ENCODE measurements at regions not wholly inside any gene's neighbourhood (a gene's known extent, or its start where the extent isn't known, plus 50 kb on each side); places are given as distances from the start of the nearest gene placed in this dataset.

- H3K4me1 ChIP-seq (ENCODE audit: control insufficient read depth in 5 of 5, insufficient read depth in 5 of 5, low read length in 5 of 5), result peaks cover 0 to 26% (median 21%) of the 10 kb centered on the region in 5 donors
- H3K4me3 ChIP-seq (ENCODE audit: low read depth in 1 of 5, low read length in 5 of 5), result no peak overlapping the region
- H3K9me3 ChIP-seq (ENCODE audit: control insufficient read depth in 5 of 5, low read length in 5 of 5), result no peaks in the 10 kb centered on the region
- no peak overlapping the region for H3K9ac ChIP-seq (ENCODE audit: low read length in 5 of 5)
- H3K27ac ChIP-seq (ENCODE audit: low read depth, low read length), result no peak overlapping the region
- H3K36me3 ChIP-seq (ENCODE audit: control insufficient read depth in 5 of 5, insufficient read depth in 5 of 5, low read length in 5 of 5), result no peaks in the 10 kb centered on the region
- no peaks in the 10 kb centered on the region for H3K27me3 ChIP-seq (ENCODE audit: control insufficient read depth in 5 of 5, insufficient read depth in 4 of 5, low read length in 5 of 5)
Measured at GRCh38 chr3:177730814-177731213, 533.5 kb upstream of the TBL1XR1 start.

- no peaks in the 10 kb centered on the region for H3K36me3 ChIP-seq (ENCODE audit: control insufficient read depth in 5 of 5, insufficient read depth in 5 of 5, low read length in 5 of 5)
- no peaks in the 10 kb centered on the region for H3K9me3 ChIP-seq (ENCODE audit: control insufficient read depth in 5 of 5, low read length in 5 of 5)
- no peaks in the 10 kb centered on the region for H3K27me3 ChIP-seq (ENCODE audit: control insufficient read depth in 5 of 5, insufficient read depth in 4 of 5, low read length in 5 of 5)
- H3K4me1 ChIP-seq (ENCODE audit: control insufficient read depth in 5 of 5, insufficient read depth in 5 of 5, low read length in 5 of 5), result peaks cover 0 to 22% (median 13%) of the 10 kb centered on the region in 5 donors
- H3K4me3 ChIP-seq (ENCODE audit: low read depth in 1 of 5, low read length in 5 of 5), result no peak overlapping the region
- no peak overlapping the region for H3K9ac ChIP-seq (ENCODE audit: low read length in 5 of 5)
- no peak overlapping the region for H3K27ac ChIP-seq (ENCODE audit: low read depth, low read length)
Measured at GRCh38 chr3:177731644-177732268, 534.5 kb upstream of the TBL1XR1 start.

- no peak overlapping the region for H3K9ac ChIP-seq (ENCODE audit: low read length in 5 of 5)
- H3K36me3 ChIP-seq (ENCODE audit: control insufficient read depth in 5 of 5, insufficient read depth in 5 of 5, low read length in 5 of 5), result no peaks in the 10 kb centered on the region
- no peak overlapping the region for H3K4me3 ChIP-seq (ENCODE audit: low read depth in 1 of 5, low read length in 5 of 5)
- no peaks in the 10 kb centered on the region for H3K9me3 ChIP-seq (ENCODE audit: control insufficient read depth in 5 of 5, low read length in 5 of 5)
- H3K27me3 ChIP-seq (ENCODE audit: control insufficient read depth in 5 of 5, insufficient read depth in 4 of 5, low read length in 5 of 5), result no peaks in the 10 kb centered on the region
- peaks cover 0 to 22% (median 12%) of the 10 kb centered on the region in 5 donors for H3K4me1 ChIP-seq (ENCODE audit: control insufficient read depth in 5 of 5, insufficient read depth in 5 of 5, low read length in 5 of 5)
- no peak overlapping the region for H3K27ac ChIP-seq (ENCODE audit: low read depth, low read length)
Measured at GRCh38 chr3:177733233-177733632, 536.0 kb upstream of the TBL1XR1 start.

GRCh38 chr3:177733936-177734335 is 536.7 kb upstream of the TBL1XR1 start:
- Histone ChIP-seq H3K4me1 (ENCODE audit: control insufficient read depth in 5 of 5, insufficient read depth in 5 of 5, low read length in 5 of 5) (peaks cover 0 to 22% (median 12%) of the 10 kb centered on the region in 5 donors), H3K9me3 (ENCODE audit: control insufficient read depth in 5 of 5, low read length in 5 of 5) (no peaks in the 10 kb centered on the region), H3K27ac (ENCODE audit: low read depth, low read length) (no peak overlapping the region), H3K9ac (ENCODE audit: low read length in 5 of 5) (no peak overlapping the region), H3K36me3 (ENCODE audit: control insufficient read depth in 5 of 5, insufficient read depth in 5 of 5, low read length in 5 of 5) (no peaks in the 10 kb centered on the region), H3K27me3 (ENCODE audit: control insufficient read depth in 5 of 5, insufficient read depth in 4 of 5, low read length in 5 of 5) (no peaks in the 10 kb centered on the region), H3K4me3 (ENCODE audit: low read depth in 1 of 5, low read length in 5 of 5) (no peak overlapping the region)

- no peaks in the 10 kb centered on the region for H3K36me3 ChIP-seq (ENCODE audit: control insufficient read depth in 5 of 5, insufficient read depth in 5 of 5, low read length in 5 of 5)
- no peaks in the 10 kb centered on the region for H3K27me3 ChIP-seq (ENCODE audit: control insufficient read depth in 5 of 5, insufficient read depth in 4 of 5, low read length in 5 of 5)
- no peak overlapping the region for H3K4me3 ChIP-seq (ENCODE audit: low read depth in 1 of 5, low read length in 5 of 5)
Measured at GRCh38 chr3:177735431-177735830, 538.1 kb upstream of the TBL1XR1 start.

GRCh38 chr3:177739461-177739860 is 542.2 kb upstream of the TBL1XR1 start:
- Histone ChIP-seq H3K36me3 (ENCODE audit: control insufficient read depth in 5 of 5, insufficient read depth in 5 of 5, low read length in 5 of 5) (no peaks in the 10 kb centered on the region), H3K9me3 (ENCODE audit: control insufficient read depth in 5 of 5, low read length in 5 of 5) (no peaks in the 10 kb centered on the region), H3K27me3 (ENCODE audit: control insufficient read depth in 5 of 5, insufficient read depth in 4 of 5, low read length in 5 of 5) (no peaks in the 10 kb centered on the region), H3K9ac (ENCODE audit: low read length in 5 of 5) (no peak overlapping the region), H3K27ac (ENCODE audit: low read depth, low read length) (no peak overlapping the region), H3K4me3 (ENCODE audit: low read depth in 1 of 5, low read length in 5 of 5) (no peak overlapping the region), H3K4me1 (ENCODE audit: control insufficient read depth in 5 of 5, insufficient read depth in 5 of 5, low read length in 5 of 5) (no peaks in the 10 kb centered on the region)

More at GRCh38 chr3:177735431-177735830, 538.1 kb upstream of the TBL1XR1 start:
- no peak overlapping the region for H3K27ac ChIP-seq (ENCODE audit: low read depth, low read length)
- peaks cover 0 to 9% (median 1%) of the 10 kb centered on the region in 5 donors for H3K4me1 ChIP-seq (ENCODE audit: control insufficient read depth in 5 of 5, insufficient read depth in 5 of 5, low read length in 5 of 5)
- H3K9me3 ChIP-seq (ENCODE audit: control insufficient read depth in 5 of 5, low read length in 5 of 5), result no peaks in the 10 kb centered on the region
- H3K9ac ChIP-seq (ENCODE audit: low read length in 5 of 5), result no peak overlapping the region

- no peaks in the 10 kb centered on the region for H3K4me1 ChIP-seq (ENCODE audit: control insufficient read depth in 5 of 5, insufficient read depth in 5 of 5, low read length in 5 of 5)
- H3K9me3 ChIP-seq (ENCODE audit: control insufficient read depth in 5 of 5, low read length in 5 of 5), result no peaks in the 10 kb centered on the region
- H3K4me3 ChIP-seq (ENCODE audit: low read depth in 1 of 5, low read length in 5 of 5), result no peak overlapping the region
- no peaks in the 10 kb centered on the region for H3K36me3 ChIP-seq (ENCODE audit: control insufficient read depth in 5 of 5, insufficient read depth in 5 of 5, low read length in 5 of 5)
- no peaks in the 10 kb centered on the region for H3K27me3 ChIP-seq (ENCODE audit: control insufficient read depth in 5 of 5, insufficient read depth in 4 of 5, low read length in 5 of 5)
- H3K27ac ChIP-seq (ENCODE audit: low read depth, low read length), result no peak overlapping the region
- H3K9ac ChIP-seq (ENCODE audit: low read length in 5 of 5), result no peak overlapping the region
Measured at GRCh38 chr3:177740254-177740653, 543.0 kb upstream of the TBL1XR1 start.

- Histone ChIP-seq H3K27ac (ENCODE audit: low read depth, low read length) (no peak overlapping the region), H3K27me3 (ENCODE audit: control insufficient read depth in 5 of 5, insufficient read depth in 4 of 5, low read length in 5 of 5) (no peaks in the 10 kb centered on the region)
Measured at GRCh38 chr3:177742273-177742672, 545.0 kb upstream of the TBL1XR1 start.

GRCh38 chr3:177743173-177743890 is 546.0 kb upstream of the TBL1XR1 start:
- Histone ChIP-seq H3K36me3 (ENCODE audit: control insufficient read depth in 5 of 5, insufficient read depth in 5 of 5, low read length in 5 of 5) (no peaks in the 10 kb centered on the region), H3K9ac (ENCODE audit: low read length in 5 of 5) (no peak overlapping the region), H3K27me3 (ENCODE audit: control insufficient read depth in 5 of 5, insufficient read depth in 4 of 5, low read length in 5 of 5) (no peaks in the 10 kb centered on the region), H3K27ac (ENCODE audit: low read depth, low read length) (no peak overlapping the region), H3K9me3 (ENCODE audit: control insufficient read depth in 5 of 5, low read length in 5 of 5) (no peaks in the 10 kb centered on the region), H3K4me1 (ENCODE audit: control insufficient read depth in 5 of 5, insufficient read depth in 5 of 5, low read length in 5 of 5) (peaks cover 0 to 10% (median 0%) of the 10 kb centered on the region in 5 donors), H3K4me3 (ENCODE audit: low read depth in 1 of 5, low read length in 5 of 5) (no peak overlapping the region)

More at GRCh38 chr3:177742273-177742672, 545.0 kb upstream of the TBL1XR1 start:
- no peaks in the 10 kb centered on the region for H3K9me3 ChIP-seq (ENCODE audit: control insufficient read depth in 5 of 5, low read length in 5 of 5)
- no peak overlapping the region for H3K9ac ChIP-seq (ENCODE audit: low read length in 5 of 5)
- no peaks in the 10 kb centered on the region for H3K36me3 ChIP-seq (ENCODE audit: control insufficient read depth in 5 of 5, insufficient read depth in 5 of 5, low read length in 5 of 5)
- peaks cover 0 to 10% (median 0%) of the 10 kb centered on the region in 5 donors for H3K4me1 ChIP-seq (ENCODE audit: control insufficient read depth in 5 of 5, insufficient read depth in 5 of 5, low read length in 5 of 5)
- H3K4me3 ChIP-seq (ENCODE audit: low read depth in 1 of 5, low read length in 5 of 5), result no peak overlapping the region

GRCh38 chr3:177744873-177745606 is 547.8 kb upstream of the TBL1XR1 start:
- Histone ChIP-seq H3K4me3 (ENCODE audit: low read depth in 1 of 5, low read length in 5 of 5) (no peak overlapping the region), H3K36me3 (ENCODE audit: control insufficient read depth in 5 of 5, insufficient read depth in 5 of 5, low read length in 5 of 5) (no peaks in the 10 kb centered on the region), H3K27me3 (ENCODE audit: control insufficient read depth in 5 of 5, insufficient read depth in 4 of 5, low read length in 5 of 5) (no peaks in the 10 kb centered on the region), H3K4me1 (ENCODE audit: control insufficient read depth in 5 of 5, insufficient read depth in 5 of 5, low read length in 5 of 5) (peaks cover 0 to 10% (median 0%) of the 10 kb centered on the region in 5 donors), H3K27ac (ENCODE audit: low read depth, low read length) (no peak overlapping the region), H3K9ac (ENCODE audit: low read length in 5 of 5) (no peak overlapping the region), H3K9me3 (ENCODE audit: control insufficient read depth in 5 of 5, low read length in 5 of 5) (no peaks in the 10 kb centered on the region)
